ENCODE measurements at regions not wholly inside any gene's neighbourhood (a gene's known extent, or its start where the extent isn't known, plus 50 kb on each side); places are given as distances from the start of the nearest gene placed in this dataset.

DNA sequence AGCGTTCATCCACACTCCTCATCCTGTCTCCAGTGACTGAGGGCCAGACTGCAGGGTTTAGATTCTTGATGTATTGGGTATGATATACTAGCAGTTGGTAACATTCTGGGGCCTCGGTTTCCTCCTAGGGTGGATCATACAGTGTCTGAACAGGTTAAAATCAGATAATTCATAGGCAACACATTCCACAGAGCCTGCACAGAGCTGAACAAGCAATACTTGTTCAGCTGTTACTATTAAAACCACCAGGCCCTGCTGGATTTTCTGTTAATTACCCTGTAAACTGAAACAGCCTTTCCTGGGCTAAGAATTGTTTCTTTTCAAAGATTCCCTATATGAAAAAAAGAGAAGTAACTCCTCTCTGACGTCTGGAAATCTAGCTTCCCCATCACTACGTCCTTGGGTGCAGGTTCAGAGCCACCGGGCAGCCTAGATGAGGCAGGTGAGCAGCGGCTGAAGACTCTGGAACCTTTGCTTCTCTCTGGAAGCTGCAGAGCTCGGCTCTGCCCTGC, 1313.5 kb upstream of the WWC1 start:
- TF ChIP-seq CTCF (conservative IDR thresholded peaks at IDR 0.05; ENCODE audit: low read length) (no peak), EZH2phosphoT487 (IDR thresholded peaks at IDR 0.05; ENCODE audit: borderline replicate concordance, low read depth, low read length) (no peak)
